Loucy (cell line): ENCODE measurements at regions not wholly inside any gene's neighbourhood (a gene's known extent, or its start where the extent isn't known, plus 50 kb on each side); places are given as distances from the start of the nearest gene placed in this dataset.

ENCODE experiments used
- H2AFZ ChIP-seq: fragments of 200-600 bp; sonication (generic); 2 replicates; pipeline ENCODE4 v1.6.0; 2016; ENCODE audit warnings: antibody characterized with exemption, mild to moderate bottlenecking, low read length, moderate library complexity
- H3F3A ChIP-seq: fragments of 200-600 bp; 2 replicates; pipeline ENCODE4 v1.6.0; 2016; ENCODE audit warnings: antibody characterized with exemption, low read depth, mild to moderate bottlenecking
- H3K27me3 ChIP-seq: fragments of 200-600 bp; sonication (generic); 2 replicates; pipeline ENCODE4 v1.6.1; 2014; ENCODE audit warnings: low read length, mild to moderate bottlenecking; ENCODE audit not compliant: insufficient read depth, poor library complexity, severe bottlenecking
- H3K36me3 ChIP-seq: fragments of 200-600 bp; sonication (generic); 2 replicates; pipeline ENCODE4 v1.6.1; 2016; ENCODE audit warnings: low read length; ENCODE audit not compliant: insufficient read depth
- H3K4me1 ChIP-seq: fragments of 200-600 bp; sonication (generic); 2 replicates; pipeline ENCODE4 v1.5.1; 2014; ENCODE audit warnings: low read length, mild to moderate bottlenecking; ENCODE audit not compliant: insufficient read depth, poor library complexity, severe bottlenecking
- H3K4me2 ChIP-seq: fragments of 200-600 bp; sonication (generic); 2 replicates; pipeline ENCODE4 v1.6.0; 2014; ENCODE audit warnings: antibody characterized with exemption, low read length, low read depth, mild to moderate bottlenecking; ENCODE audit not compliant: poor library complexity, severe bottlenecking
- H3K4me3 ChIP-seq: fragments of 200-600 bp; sonication (generic); 2 replicates; pipeline ENCODE4 v1.5.1; 2014; ENCODE audit warnings: low read length, mild to moderate bottlenecking, mixed read lengths; ENCODE audit not compliant: poor library complexity, severe bottlenecking
- H3K79me2 ChIP-seq: fragments of 200-600 bp; sonication (generic); 2 replicates; pipeline ENCODE4 v1.6.1; 2014; ENCODE audit warnings: low read length; ENCODE audit not compliant: insufficient read depth
- H3K9ac ChIP-seq: fragments of 200-600 bp; sonication (generic); 2 replicates; pipeline ENCODE4 v1.6.0; 2014; ENCODE audit warnings: mild to moderate bottlenecking, low read depth, low read length, moderate library complexity; ENCODE audit not compliant: poor library complexity, severe bottlenecking
- H3K9me2 ChIP-seq: fragments of 200-600 bp; sonication (generic); replicated peaks from 2 replicates; pipeline ENCODE4 v1.6.1; 2016; ENCODE audit warnings: low read depth, low read length, mixed read lengths
- H3K9me3 ChIP-seq: fragments of 200-600 bp; sonication (generic); 2 replicates; pipeline ENCODE4 v1.6.1; 2014; ENCODE audit warnings: mild to moderate bottlenecking, antibody characterized with exemption, low read length, low read depth; ENCODE audit not compliant: insufficient read depth
- H4K20me1 ChIP-seq: fragments of 200-600 bp; sonication (generic); 2 replicates; pipeline ENCODE4 v1.6.0; 2014; ENCODE audit warnings: antibody characterized with exemption, low read length, mild to moderate bottlenecking; ENCODE audit not compliant: insufficient read depth, poor library complexity, severe bottlenecking
- CTCF ChIP-seq: fragments of 200-600 bp; sonication (generic); conservative IDR thresholded peaks from 2 replicates; pipeline ENCODE4 v1.5.1; 2014; ENCODE audit warnings: mild to moderate bottlenecking, antibody characterized with exemption, low read length
- EZH2phosphoT487 ChIP-seq: fragments of 200-600 bp; IDR thresholded peaks from 2 replicates; pipeline ENCODE4 v1.6.1; 2018; ENCODE audit warnings: antibody characterized with exemption, mild to moderate bottlenecking, moderate library complexity, borderline replicate concordance

GRCh38 chr3:90018779-90019178, 911.4 kb downstream of the EPHA3 start:
- Histone ChIP-seq H3K27me3 (no peaks in the 10 kb centered on the region), H3K4me3 (no peak overlapping the region), H3K4me1 (no peaks in the 10 kb centered on the region), H3F3A (no peaks in the 10 kb centered on the region), H3K36me3 (no peaks in the 10 kb centered on the region), H2AFZ (no peak overlapping the region), H3K4me2 (no peak overlapping the region), H3K9me2 (no peaks in the 10 kb centered on the region), H4K20me1 (no peaks in the 10 kb centered on the region), H3K9ac (no peak overlapping the region), H3K9me3 (no peaks in the 10 kb centered on the region), H3K79me2 (no peaks in the 10 kb centered on the region)
- TF ChIP-seq EZH2phosphoT487 (no peak), CTCF (no peak)

- H3K9ac ChIP-seq = no peak overlapping the region
- no peaks in the 10 kb centered on the region for H3K9me3 ChIP-seq
- no peaks in the 10 kb centered on the region for H3K27me3 ChIP-seq
- H3K4me2 ChIP-seq = no peak overlapping the region
- no peaks in the 10 kb centered on the region for H3K4me1 ChIP-seq
- no peak for TF ChIP-seq EZH2phosphoT487
- TF ChIP-seq CTCF = no peak
- H3K4me3 ChIP-seq = no peak overlapping the region
- no peaks in the 10 kb centered on the region for H4K20me1 ChIP-seq
- no peaks in the 10 kb centered on the region for H3F3A ChIP-seq
- no peaks in the 10 kb centered on the region for H3K36me3 ChIP-seq
- no peaks in the 10 kb centered on the region for H3K79me2 ChIP-seq
- H2AFZ ChIP-seq = no peak overlapping the region
- H3K9me2 ChIP-seq = no peaks in the 10 kb centered on the region
These were observed 917.6 kb downstream of the EPHA3 start for GRCh38 chr3:90025019-90025418.

GRCh38 chr3:90026406-90026805, 919.0 kb downstream of the EPHA3 start:
- H3K4me2 ChIP-seq = no peak overlapping the region
- H3K79me2 ChIP-seq = no peaks in the 10 kb centered on the region
- no peaks in the 10 kb centered on the region for H3K27me3 ChIP-seq
- H3K9me3 ChIP-seq = no peaks in the 10 kb centered on the region
- H3K36me3 ChIP-seq = no peaks in the 10 kb centered on the region
- H2AFZ ChIP-seq = no peak overlapping the region
- H3K4me3 ChIP-seq = no peak overlapping the region
- no peaks in the 10 kb centered on the region for H3F3A ChIP-seq
- H4K20me1 ChIP-seq = no peaks in the 10 kb centered on the region
- H3K9ac ChIP-seq = no peak overlapping the region
- no peak for TF ChIP-seq EZH2phosphoT487
- TF ChIP-seq CTCF = no peak
- H3K4me1 ChIP-seq = no peaks in the 10 kb centered on the region
- H3K9me2 ChIP-seq = no peaks in the 10 kb centered on the region
